Globus pallidus (tissue), 1 donor: ENCODE measurements at regions not wholly inside any gene's neighbourhood (a gene's known extent, or its start where the extent isn't known, plus 50 kb on each side); places are given as distances from the start of the nearest gene placed in this dataset.
"Not testable (repeated sequence)": the region's sequence is repeated elsewhere in the genome, so short reads cannot be mapped to it uniquely, and the experiment has no call there.

Experiments used
- DNase-seq: peaks from one replicate; pipeline ENCODE4 v3.0.0-alpha.2; 2015; ENCODE audit warnings: low spot score

GRCh38 chr12:30345744-30346471 is 349.8 kb downstream of the IPO8 start:
- DNase-seq, result no peak

- no peak for DNase-seq
Measured at GRCh38 chr12:30330565-30330964, 365.1 kb downstream of the IPO8 start.

GRCh38 chr12:30329281-30329680 is 366.4 kb downstream of the IPO8 start:
- DNase-seq, result no peak

GRCh38 chr12:30323008-30323407 is 372.7 kb downstream of the IPO8 start:
- no peak for DNase-seq

- DNase-seq, result no peak
Measured at GRCh38 chr12:30320561-30320960, 375.1 kb downstream of the IPO8 start.

- DNase-seq, result no peak
Measured at GRCh38 chr12:30314506-30315100, 381.1 kb downstream of the IPO8 start.

- DNase-seq, result no peak
Measured at GRCh38 chr12:30308010-30308717, 387.5 kb downstream of the IPO8 start.

- DNase-seq, result no peak
Measured at GRCh38 chr12:30304528-30304927, 391.1 kb downstream of the IPO8 start.

- DNase-seq, result no peak
Measured at GRCh38 chr12:30301291-30301690, 394.4 kb downstream of the IPO8 start.

GRCh38 chr12:30296486-30296885 is 399.2 kb downstream of the IPO8 start:
- no peak for DNase-seq

GRCh38 chr12:30286345-30286926 is 409.2 kb downstream of the IPO8 start:
- DNase-seq, result no peak

- DNase-seq, result peak; percentile 22
Measured at GRCh38 chr12:30278401-30278800, 417.3 kb downstream of the IPO8 start.

- not testable (repeated sequence) for DNase-seq
Measured at GRCh38 chr12:30272515-30272914, 423.2 kb downstream of the IPO8 start.

GRCh38 chr12:30269496-30269895 is 426.2 kb downstream of the IPO8 start:
- no peak for DNase-seq

GRCh38 chr12:30268041-30268440 is 427.6 kb downstream of the IPO8 start:
- no peak for DNase-seq

GRCh38 chr12:30263434-30263833 is 432.2 kb downstream of the IPO8 start:
- DNase-seq, result no peak

GRCh38 chr12:30257618-30258017 is 438.1 kb downstream of the IPO8 start:
- DNase-seq, result no peak

- DNase-seq, result no peak
Measured at GRCh38 chr12:30251546-30251945, 444.1 kb downstream of the IPO8 start.

GRCh38 chr12:30243426-30243825 is 452.2 kb downstream of the IPO8 start:
- DNase-seq, result no peak

GRCh38 chr12:30219047-30219446 is 435.3 kb upstream of the TMTC1 start:
- no peak for DNase-seq

GRCh38 chr12:30218073-30218472 is 434.3 kb upstream of the TMTC1 start:
- DNase-seq, result no peak

GRCh38 chr12:30213166-30213565 is 429.4 kb upstream of the TMTC1 start:
- no peak for DNase-seq

- DNase-seq, result no peak
Measured at GRCh38 chr12:30211743-30212142, 428.0 kb upstream of the TMTC1 start.
